Mesenchymal stem cell (in vitro differentiated cells and primary cell): ENCODE measurements at regions not wholly inside any gene's neighbourhood (a gene's known extent, or its start where the extent isn't known, plus 50 kb on each side); places are given as distances from the start of the nearest gene placed in this dataset.
"Not testable (repeated sequence)": the region's sequence is repeated elsewhere in the genome, so short reads cannot be mapped to it uniquely, and the experiment has no call there.

Experiments
- DNase-seq: peaks from one replicate; pipeline ENCODE4 v3.0.0-alpha.2; 2013
- H2AFZ ChIP-seq: one replicate; pipeline ENCODE4 v1.6.1; 2013; ENCODE audit warnings: low read depth, mild to moderate bottlenecking, control low read depth, inconsistent platforms, low read length, moderate library complexity
- H2AK5ac ChIP-seq: 2 replicates; pipeline ENCODE4 v1.6.1; 2013; ENCODE audit warnings: low read length, moderate library complexity, mild to moderate bottlenecking, inconsistent platforms; ENCODE audit not compliant: severe bottlenecking
- H2BK120ac ChIP-seq: one replicate; pipeline ENCODE4 v1.6.1; 2013; ENCODE audit warnings: low read depth, mild to moderate bottlenecking, inconsistent platforms, low read length, moderate library complexity
- H2BK12ac ChIP-seq, 2 experiments: one replicate each; pipeline ENCODE4 v1.6.1; 2013; ENCODE audit warnings: inconsistent platforms in 2 of 2, low read length in 2 of 2, mild to moderate bottlenecking in 2 of 2, moderate library complexity in 2 of 2, control low read depth in 1 of 2
- H2BK15ac ChIP-seq: one replicate; pipeline ENCODE4 v1.6.1; 2013; ENCODE audit warnings: mild to moderate bottlenecking, low read depth, inconsistent platforms; ENCODE audit not compliant: poor library complexity, severe bottlenecking
- H2BK5ac ChIP-seq: 2 replicates; pipeline ENCODE4 v1.6.1; 2013; ENCODE audit warnings: low read depth, mild to moderate bottlenecking, low read length, control low read depth, inconsistent platforms; ENCODE audit not compliant: poor library complexity, severe bottlenecking
- H3K14ac ChIP-seq, 2 experiments: one replicate each; pipeline ENCODE4 v1.6.1; 2013; ENCODE audit warnings: inconsistent platforms in 2 of 2, low read length in 2 of 2, control low read depth in 1 of 2, mild to moderate bottlenecking in 1 of 2, moderate library complexity in 1 of 2
- H3K18ac ChIP-seq, 2 experiments: one replicate each; pipeline ENCODE4 v1.6.1; 2013; ENCODE audit warnings: inconsistent platforms in 2 of 2, low read length in 2 of 2, control low read depth in 1 of 2, low read depth in 1 of 2, mild to moderate bottlenecking in 1 of 2
- H3K23ac ChIP-seq, 2 experiments: one replicate each; pipeline ENCODE4 v1.6.1; 2013; ENCODE audit warnings: inconsistent platforms in 2 of 2, low read length in 2 of 2, mild to moderate bottlenecking in 2 of 2, moderate library complexity in 2 of 2, control low read depth in 1 of 2
- H3K27ac ChIP-seq: 2 replicates; pipeline ENCODE4 v1.5.1; 2013; ENCODE audit warnings: mild to moderate bottlenecking, moderate library complexity, low read length, control low read depth, inconsistent platforms; ENCODE audit not compliant: poor library complexity, severe bottlenecking
- H3K27me3 ChIP-seq, 2 experiments: 2 replicates each; pipeline versions ENCODE4 v1.6.1 to v1.7.0; 2013; ENCODE audit warnings: low read length in 2 of 2, mild to moderate bottlenecking in 2 of 2, moderate library complexity in 2 of 2, control low read depth in 1 of 2, inconsistent platforms in 1 of 2; ENCODE audit not compliant: control insufficient read depth in 1 of 2, insufficient read depth in 1 of 2
- H3K36me3 ChIP-seq, 2 experiments: 2 replicates each; pipeline versions ENCODE4 v1.6.1 to v1.7.0; 2013; ENCODE audit warnings: low read length in 2 of 2, control low read depth in 1 of 2, inconsistent platforms in 1 of 2, low read depth in 1 of 2, mild to moderate bottlenecking in 1 of 2; ENCODE audit not compliant: insufficient read depth in 2 of 2, control insufficient read depth in 1 of 2
- H3K4ac ChIP-seq, 2 experiments: one replicate each; pipeline ENCODE4 v1.6.1; 2013; ENCODE audit warnings: inconsistent platforms in 2 of 2, low read length in 2 of 2, mild to moderate bottlenecking in 2 of 2, moderate library complexity in 2 of 2, control low read depth in 1 of 2, low read depth in 1 of 2
- H3K4me1 ChIP-seq: 2 replicates; pipeline ENCODE4 v1.6.1; 2013; ENCODE audit warnings: low read depth, low read length, control low read depth; ENCODE audit not compliant: control insufficient read depth, insufficient read depth
- H3K4me2 ChIP-seq: 2 replicates; pipeline ENCODE4 v1.6.1; 2013; ENCODE audit warnings: low read length, mild to moderate bottlenecking, inconsistent platforms; ENCODE audit not compliant: poor library complexity, severe bottlenecking
- H3K4me3 ChIP-seq, 2 experiments: 2 replicates each; pipeline versions ENCODE4 v1.5.1 to v1.7.0; 2013; ENCODE audit warnings: low read length in 2 of 2, mild to moderate bottlenecking in 2 of 2, control low read depth in 1 of 2, low read depth in 1 of 2; ENCODE audit not compliant: insufficient read depth in 1 of 2
- H3K79me1 ChIP-seq: replicated peaks from 2 replicates; pipeline ENCODE4 v1.6.1; 2013; ENCODE audit warnings: mild to moderate bottlenecking, control low read depth, low read length, inconsistent platforms; ENCODE audit not compliant: poor library complexity, severe bottlenecking
- H3K9ac ChIP-seq: 2 replicates; pipeline ENCODE4 v1.7.0; 2013; ENCODE audit warnings: mild to moderate bottlenecking, low read length, moderate library complexity
- H3K9me3 ChIP-seq: 2 replicates; pipeline ENCODE4 v1.7.0; 2013; ENCODE audit warnings: mild to moderate bottlenecking, low read length; ENCODE audit not compliant: control insufficient read depth
- H4K8ac ChIP-seq: one replicate; pipeline ENCODE4 v1.6.1; 2013; ENCODE audit warnings: inconsistent platforms, mild to moderate bottlenecking, low read length, moderate library complexity
- H4K91ac ChIP-seq: one replicate; pipeline ENCODE4 v1.6.1; 2013; ENCODE audit warnings: mild to moderate bottlenecking, low read length, inconsistent platforms
- WGBS: methylation state at CpG from one replicate; pipeline ENCODE4 v1.1.7; 2013; ENCODE audit warnings: mixed read lengths; 5-methylcytosine and 5-hydroxymethylcytosine counted together

- H3K9ac ChIP-seq, H2BK5ac ChIP-seq, H3K36me3 ChIP-seq, H3K27me3 ChIP-seq, H2AK5ac ChIP-seq, H2BK15ac ChIP-seq, H2BK120ac ChIP-seq, H4K8ac ChIP-seq, H3K79me1 ChIP-seq, H3K23ac ChIP-seq, H3K9me3 ChIP-seq, H4K91ac ChIP-seq, H3K4me3 ChIP-seq, DNase-seq, H3K4me2 ChIP-seq, H2AFZ ChIP-seq, H3K18ac ChIP-seq, H2BK12ac ChIP-seq, H3K27ac ChIP-seq, H3K4ac ChIP-seq, H3K4me1 ChIP-seq, H3K14ac ChIP-seq: not testable (repeated sequence)
- WGBS, result no CpG with 5 or more reads among the region's 1 CpG
Observed at GRCh38 chrX:144089674-144090073, 205.8 kb downstream of the UBE2NL start.

GRCh38 chrX:144092116-144092515, 208.2 kb downstream of the UBE2NL start:
- not testable (repeated sequence) for H3K27ac ChIP-seq, H3K27me3 ChIP-seq, H3K9ac ChIP-seq, DNase-seq, H3K9me3 ChIP-seq, H2AK5ac ChIP-seq, H2BK120ac ChIP-seq, H3K14ac ChIP-seq, H4K8ac ChIP-seq, H3K36me3 ChIP-seq, H3K4me3 ChIP-seq, H3K4ac ChIP-seq, H3K4me1 ChIP-seq, H2BK15ac ChIP-seq, H2BK12ac ChIP-seq, H2BK5ac ChIP-seq, H3K23ac ChIP-seq, H4K91ac ChIP-seq, H3K18ac ChIP-seq, H3K4me2 ChIP-seq, H3K79me1 ChIP-seq, H2AFZ ChIP-seq
- WGBS, result no CpG with 5 or more reads among the region's 3 CpGs

- H2AK5ac ChIP-seq, H3K4ac ChIP-seq, H3K27me3 ChIP-seq, H3K4me3 ChIP-seq, H3K79me1 ChIP-seq, H3K4me1 ChIP-seq, H3K9me3 ChIP-seq, H4K8ac ChIP-seq, H2BK5ac ChIP-seq, H3K36me3 ChIP-seq, H2AFZ ChIP-seq, H3K9ac ChIP-seq, H3K18ac ChIP-seq, H3K14ac ChIP-seq, H2BK120ac ChIP-seq, H3K27ac ChIP-seq, H3K4me2 ChIP-seq, H2BK12ac ChIP-seq, H2BK15ac ChIP-seq, DNase-seq, H3K23ac ChIP-seq, H4K91ac ChIP-seq: not testable (repeated sequence)
- no CpG with 5 or more reads among the region's 1 CpG for WGBS
Observed at GRCh38 chrX:144119490-144119889, 235.6 kb downstream of the UBE2NL start.

- not testable (repeated sequence) for H3K23ac ChIP-seq, H3K4me2 ChIP-seq, H3K27ac ChIP-seq, H2BK5ac ChIP-seq, H3K4me1 ChIP-seq, H3K36me3 ChIP-seq, H2AFZ ChIP-seq, H3K9ac ChIP-seq, H3K18ac ChIP-seq, H4K91ac ChIP-seq, H3K9me3 ChIP-seq, H3K79me1 ChIP-seq, H4K8ac ChIP-seq, H3K4ac ChIP-seq, H3K27me3 ChIP-seq, H2BK12ac ChIP-seq, DNase-seq, H2AK5ac ChIP-seq, H3K4me3 ChIP-seq, H2BK120ac ChIP-seq, H2BK15ac ChIP-seq, H3K14ac ChIP-seq
Observed at GRCh38 chrX:144121566-144121965, 237.7 kb downstream of the UBE2NL start.
